Stimulated activated CD8-positive, alpha-beta memory T cell treated with anti-CD3 and anti-CD28 coated beads, Interleukin-7, amount 100 ng/mL, for 48 hours (primary cell): ENCODE measurements at regions not wholly inside any gene's neighbourhood (a gene's known extent, or its start where the extent isn't known, plus 50 kb on each side); places are given as distances from the start of the nearest gene placed in this dataset.

Source experiments
- DNase-seq, 2 donors: peaks; one replicate each; pipeline ENCODE4 v3.0.0-alpha.2; 2020; ENCODE audit warnings: low read depth in 1 of 2; ENCODE audit errors: extremely low read depth in 1 of 2

DNA sequence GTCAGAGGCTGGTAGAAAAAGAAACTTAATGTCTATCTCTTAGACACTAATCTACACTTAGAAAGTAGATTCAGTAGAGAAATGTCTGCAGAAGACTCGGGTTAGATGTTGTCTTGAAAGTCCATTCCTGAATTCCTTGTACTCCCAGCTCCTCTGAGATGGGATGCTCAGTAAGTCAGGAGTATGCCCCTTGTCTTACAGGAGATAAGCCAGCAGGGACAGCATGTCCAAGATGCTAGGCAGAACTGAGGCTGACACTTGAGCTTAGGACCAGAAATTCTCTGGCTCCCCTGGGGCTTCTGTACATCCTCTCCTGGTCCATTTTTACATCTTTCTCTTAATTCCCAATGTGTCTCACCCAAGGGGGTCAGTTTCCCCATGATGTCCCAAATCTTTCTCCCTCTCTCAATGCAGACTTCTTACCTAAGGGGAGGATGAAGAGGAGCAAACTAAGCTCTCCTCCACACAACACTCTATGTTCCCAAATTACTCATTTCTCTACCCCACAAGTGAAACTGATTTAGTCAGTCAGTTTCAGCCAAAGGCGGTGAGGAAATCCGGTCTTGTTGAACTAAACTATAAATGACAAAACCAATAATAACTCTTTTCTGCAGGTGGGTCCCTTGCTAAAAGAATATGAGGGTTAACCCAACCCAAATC, 558.2 kb upstream of the DIPK2B start:
- DNase-seq = no peak

DNA sequence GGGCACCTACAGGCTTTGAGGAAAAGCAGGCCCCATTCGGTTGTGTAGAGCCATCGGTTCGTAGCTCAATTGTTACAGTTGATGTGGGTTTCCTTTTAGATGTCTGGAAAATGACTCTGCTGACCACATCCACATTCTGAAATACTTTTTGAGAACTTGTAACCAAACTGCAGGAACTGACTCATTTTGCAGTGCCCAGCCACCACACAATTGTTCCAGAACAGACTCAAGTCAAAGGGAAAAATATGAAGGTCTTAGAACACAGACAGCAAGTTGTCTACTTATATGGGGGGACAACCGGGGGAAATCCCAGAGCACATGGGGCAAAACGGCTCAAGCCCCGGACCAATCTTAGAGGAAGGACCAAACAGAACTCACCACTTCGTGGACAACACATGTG, 557.6 kb upstream of the DIPK2B start:
- DNase-seq = peak in 1 of 2 donors; percentile 39

DNA sequence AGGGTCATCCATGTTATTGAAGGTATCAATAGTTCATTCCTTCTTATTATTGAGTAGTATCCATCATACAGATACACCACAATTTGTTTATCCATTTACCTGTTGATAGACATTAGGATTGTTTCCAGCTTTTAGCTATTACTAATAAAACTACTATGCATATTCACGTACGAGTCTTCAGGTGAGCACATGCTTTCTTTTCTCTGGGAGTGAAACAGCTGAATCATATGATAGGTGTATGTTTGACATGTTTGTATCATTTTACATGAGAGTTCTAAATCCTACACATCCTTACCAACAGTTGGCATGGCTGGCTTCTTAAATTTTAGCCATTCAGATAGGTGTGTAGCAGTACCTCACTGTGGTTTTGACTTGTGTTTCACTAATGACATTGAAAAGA, 556.6 kb upstream of the DIPK2B start:
- no peak for DNase-seq

DNA sequence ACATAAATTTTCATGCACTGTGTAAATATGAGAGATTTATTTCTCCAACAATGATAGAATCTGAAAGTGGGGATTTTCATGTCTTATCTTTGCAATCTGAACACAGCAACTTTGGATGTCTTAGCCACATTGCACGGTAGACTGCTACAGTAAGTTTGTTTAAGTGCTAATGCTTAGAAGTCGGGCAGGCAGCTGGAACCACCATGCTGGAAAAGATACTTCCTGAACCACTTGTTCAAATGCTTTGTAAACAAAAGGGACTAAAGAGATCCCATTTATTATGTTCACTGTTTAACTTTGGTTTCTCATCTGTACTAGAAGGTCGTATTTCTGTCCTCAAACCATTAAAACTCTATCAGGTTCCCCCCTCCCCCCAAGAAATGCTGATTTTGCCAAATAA, 555.9 kb upstream of the DIPK2B start:
- DNase-seq = no peak

DNA sequence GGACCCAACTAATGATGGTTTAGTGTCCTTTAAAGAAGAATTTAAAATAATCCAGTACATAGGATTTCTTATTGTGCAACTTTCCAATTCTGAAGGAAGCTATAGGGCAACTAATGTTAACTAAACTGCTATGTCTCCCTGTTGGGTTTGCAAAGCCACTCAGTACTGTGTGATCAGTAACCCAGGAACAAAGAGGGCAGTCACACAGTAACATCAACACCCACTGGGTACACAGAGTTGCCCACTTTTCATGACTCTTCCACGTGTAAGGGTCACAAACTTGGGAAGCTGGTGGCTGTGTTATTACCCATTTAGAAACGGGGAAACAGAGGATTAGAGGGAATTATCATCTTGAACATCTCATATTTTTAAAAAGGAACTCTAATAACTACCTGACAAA, 555.0 kb upstream of the DIPK2B start:
- DNase-seq = no peak

DNA sequence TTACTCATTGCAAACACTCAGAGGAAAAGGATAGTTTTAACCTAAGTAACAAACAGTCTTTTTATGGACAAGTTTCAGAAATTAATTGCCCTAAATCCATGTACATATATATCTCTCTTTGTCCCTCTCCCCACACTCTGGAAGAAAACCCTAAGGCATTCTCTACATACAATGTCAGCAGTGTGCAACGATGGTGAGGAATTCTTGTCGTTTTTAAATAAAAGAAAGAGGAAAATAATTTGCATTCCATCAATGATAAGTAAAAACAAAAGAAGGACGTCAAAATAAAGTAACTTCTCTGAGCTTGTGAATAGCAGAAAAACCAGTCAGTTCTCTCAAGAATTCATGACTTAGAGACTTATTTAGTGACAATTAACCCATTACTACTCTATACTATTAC, 550.5 kb upstream of the DIPK2B start:
- DNase-seq = no peak

DNA sequence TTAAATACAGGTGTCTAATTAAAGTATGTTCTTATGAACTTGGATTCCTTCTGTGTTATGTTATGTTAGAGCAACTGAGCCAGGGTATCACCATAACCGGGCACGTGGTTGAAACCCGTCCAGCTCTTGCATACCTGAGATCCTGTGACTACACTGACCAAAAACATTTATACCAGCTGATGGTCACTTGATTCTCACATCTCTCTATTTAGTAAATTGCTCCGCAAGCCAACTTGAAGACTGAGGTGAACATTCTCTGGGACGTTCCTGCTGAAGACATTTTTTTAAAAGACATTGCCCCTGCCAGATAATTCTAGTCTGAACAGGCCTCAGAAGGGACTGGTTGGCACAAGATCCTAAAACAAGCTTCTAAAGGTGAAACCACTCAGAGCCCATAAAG, 550.0 kb upstream of the DIPK2B start:
- no peak for DNase-seq

DNA sequence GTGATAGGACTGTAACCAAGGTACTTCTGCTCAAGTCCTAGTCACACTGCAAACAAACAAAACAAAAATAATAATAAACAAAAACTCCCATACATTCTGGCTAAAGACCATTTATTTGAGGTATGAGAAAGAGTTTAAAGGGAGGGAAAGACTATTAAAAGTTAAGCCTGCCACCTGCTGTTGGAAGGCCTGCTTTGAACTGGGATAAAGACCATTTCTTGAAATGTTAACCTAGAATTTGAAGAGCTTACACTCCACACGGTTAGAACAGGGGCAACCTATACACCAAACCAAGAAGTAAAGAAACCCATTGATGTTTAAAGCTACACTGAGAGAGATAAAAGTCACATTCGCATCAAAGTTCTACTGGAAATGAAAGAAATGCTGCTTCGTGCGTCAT, 548.7 kb upstream of the DIPK2B start:
- DNase-seq = no peak

DNA sequence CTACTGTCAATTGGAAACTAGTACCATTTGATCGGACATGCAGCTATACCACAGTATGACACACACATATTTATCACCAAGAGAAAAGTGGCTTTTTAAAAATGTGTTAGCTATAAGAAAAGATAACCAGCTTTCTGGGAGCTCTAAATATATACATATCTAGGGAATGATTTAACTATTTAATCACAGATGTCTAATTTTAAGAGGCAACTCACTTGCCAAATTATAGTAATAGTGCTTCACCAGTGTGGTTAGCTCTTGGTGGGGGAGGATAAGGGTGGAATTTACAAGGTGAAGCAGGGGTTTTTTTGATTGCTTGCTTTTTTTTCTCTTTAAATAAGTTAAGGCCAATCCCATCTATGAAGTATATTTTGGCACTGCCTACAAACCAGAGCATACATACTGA, 547.7 kb upstream of the DIPK2B start:
- DNase-seq = no peak

DNA sequence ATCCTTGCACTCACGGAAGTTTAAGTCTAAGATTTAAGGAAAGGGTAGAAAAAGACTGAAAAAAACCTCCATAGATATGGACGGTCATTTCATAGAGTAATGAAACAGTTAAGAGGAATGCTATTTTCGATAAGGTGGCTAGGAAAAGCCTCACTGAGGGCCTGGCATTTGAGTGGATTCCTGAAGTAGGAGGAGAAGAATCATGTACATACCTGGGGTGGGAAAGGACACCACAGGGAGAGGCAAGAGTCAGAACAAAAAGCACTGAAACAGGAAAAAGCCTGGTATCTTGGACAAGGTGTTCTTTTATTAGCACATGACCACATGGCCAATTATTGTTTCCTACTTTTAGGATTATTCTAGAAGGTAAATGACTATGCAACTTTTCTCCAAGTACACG, 547.2 kb upstream of the DIPK2B start:
- DNase-seq = no peak

DNA sequence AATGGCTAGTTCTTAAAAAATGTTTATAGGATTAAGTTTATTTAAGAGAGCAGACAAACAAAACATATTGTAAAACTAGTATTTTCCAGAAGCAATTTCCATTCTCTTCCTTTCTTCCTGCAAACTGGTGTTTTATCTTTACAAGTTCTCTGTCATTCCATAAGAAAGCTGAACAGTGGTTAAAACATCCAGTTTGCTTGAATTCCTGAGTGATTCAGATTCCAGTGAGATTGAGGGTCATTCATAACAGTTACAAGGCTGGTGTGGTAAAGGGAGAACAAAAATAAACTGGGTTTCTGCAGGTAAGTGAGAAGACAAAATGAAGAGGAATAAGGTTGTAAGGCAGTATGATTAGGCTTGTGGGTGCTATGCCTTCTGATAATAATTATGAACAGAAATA, 544.8 kb upstream of the DIPK2B start:
- no peak for DNase-seq

DNA sequence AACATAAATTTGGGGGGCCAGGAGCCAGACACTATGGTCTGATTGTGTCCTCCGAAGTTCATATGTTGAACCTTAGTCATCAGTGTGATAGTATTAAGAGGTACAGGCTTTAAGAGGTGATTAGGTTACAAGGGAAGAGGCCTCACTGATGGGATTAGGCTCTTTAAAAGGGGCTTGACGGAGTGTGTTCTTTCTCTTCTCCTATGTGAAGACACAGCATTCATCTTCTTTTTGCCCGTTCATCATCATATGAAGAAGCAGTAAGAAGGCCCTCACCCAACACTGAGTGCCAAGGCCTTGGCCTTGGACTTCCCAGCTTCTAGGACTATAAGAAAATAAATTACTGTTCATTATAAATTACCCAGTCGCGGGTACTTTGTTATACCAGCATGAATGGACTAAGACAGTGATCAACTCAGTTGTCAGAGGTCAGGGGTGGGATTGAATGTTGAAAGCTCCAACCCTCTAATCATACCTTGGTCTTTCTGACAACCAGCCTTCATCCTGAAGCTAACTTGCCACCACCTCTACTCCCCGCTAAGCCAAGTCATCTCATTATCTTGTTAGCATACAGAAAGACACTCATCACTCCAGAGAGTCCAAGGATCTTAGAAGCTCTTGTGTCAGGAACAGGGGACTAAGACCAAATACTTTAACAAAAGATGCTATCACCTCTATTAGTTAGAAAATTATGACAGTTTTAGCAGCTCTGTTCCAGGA, 543.4 kb upstream of the DIPK2B start:
- no peak for DNase-seq

DNA sequence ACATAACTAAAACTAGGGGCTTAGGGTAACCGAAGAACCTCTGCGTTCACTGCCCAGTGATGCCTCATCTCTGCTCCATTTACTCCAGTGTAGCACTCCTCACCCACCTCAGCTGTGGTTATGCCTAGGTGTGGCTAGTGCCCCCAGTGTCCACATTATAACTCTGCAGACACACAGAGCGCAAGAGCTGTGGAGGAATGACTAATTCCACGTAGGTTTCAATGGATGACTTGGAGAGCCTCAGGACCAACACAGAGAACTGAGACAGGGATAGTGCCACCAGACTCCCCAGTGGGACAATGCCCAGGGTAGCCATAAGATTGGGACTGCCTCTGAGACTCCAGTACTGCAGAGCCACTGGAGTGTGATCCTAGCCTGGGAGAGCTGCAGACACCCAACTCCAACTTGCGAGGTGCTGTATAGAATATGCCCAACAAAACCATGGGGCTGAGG, 542.4 kb upstream of the DIPK2B start:
- no peak for DNase-seq

DNA sequence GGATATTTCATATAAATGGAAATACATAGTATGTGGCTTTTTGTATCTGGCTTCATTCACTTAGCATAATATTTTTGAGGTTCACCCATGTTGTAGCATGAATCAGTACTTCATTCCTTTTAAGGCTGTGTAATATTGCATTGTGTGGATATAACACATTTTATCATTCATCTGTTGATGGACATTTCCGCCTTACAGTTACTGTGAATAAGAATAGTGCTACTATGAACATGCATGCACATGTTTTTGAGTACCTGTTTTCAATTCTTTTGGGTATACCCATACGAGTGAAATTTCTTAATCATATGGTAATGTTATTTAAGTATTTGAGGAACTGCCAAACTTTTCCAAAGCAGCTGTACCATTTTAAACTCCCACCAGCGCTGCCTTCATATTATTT, 539.6 kb upstream of the DIPK2B start:
- no peak for DNase-seq

DNA sequence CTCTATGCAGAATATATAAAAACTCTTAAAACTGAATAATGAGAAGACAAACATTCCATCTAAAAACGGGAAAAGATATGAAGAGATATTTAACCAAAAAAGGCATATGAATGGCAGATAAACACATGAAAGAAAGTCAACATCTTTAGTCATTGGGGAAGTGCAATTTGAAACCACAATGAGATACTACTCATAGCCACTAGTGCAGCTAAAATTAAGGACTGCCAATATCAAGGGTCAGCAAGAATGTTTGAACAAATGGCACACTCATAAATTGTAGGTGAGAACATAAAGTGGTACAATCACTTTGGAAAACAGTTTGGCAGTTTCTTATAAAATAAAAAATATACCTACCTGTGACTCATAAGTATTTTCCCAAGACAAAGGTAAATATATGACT, 534.9 kb upstream of the DIPK2B start:
- DNase-seq = no peak

DNA sequence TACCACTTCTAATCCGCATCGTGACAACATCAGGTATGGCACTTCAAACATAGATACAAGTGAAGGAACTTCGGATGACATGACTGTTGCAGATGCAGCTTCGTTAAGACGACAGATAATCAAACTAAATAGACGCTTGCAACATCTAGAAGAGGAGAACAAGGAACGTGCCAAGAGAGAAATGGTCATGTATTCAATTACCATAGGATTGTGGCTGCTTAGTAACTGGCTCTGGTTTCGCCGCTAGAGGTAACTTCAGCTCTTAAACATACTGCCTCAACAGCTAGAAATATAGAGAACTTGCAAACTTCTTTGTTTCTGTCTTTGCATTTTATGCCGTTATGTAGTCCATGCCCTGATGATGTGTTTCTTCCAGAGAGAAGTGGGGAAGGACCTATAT, 530.8 kb upstream of the DIPK2B start:
- no peak for DNase-seq

DNA sequence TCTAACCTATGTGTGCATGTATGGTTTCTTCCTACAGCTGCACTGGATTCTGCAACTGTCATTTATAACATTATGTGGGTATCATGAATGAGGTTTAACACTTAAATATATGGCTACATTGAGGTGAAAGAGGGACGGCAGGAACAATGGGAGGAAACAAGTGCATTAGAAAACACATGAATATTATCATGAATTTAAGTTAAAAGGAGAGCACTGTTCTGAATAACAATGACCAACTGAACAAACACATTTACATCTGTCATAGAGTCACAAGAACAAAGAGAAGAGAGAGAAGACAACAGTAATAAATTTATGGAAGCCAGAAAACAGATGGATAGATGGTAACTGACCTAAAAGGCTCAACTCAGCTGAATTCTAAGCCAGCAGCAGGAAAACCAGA, 527.1 kb upstream of the DIPK2B start:
- DNase-seq = no peak

DNA sequence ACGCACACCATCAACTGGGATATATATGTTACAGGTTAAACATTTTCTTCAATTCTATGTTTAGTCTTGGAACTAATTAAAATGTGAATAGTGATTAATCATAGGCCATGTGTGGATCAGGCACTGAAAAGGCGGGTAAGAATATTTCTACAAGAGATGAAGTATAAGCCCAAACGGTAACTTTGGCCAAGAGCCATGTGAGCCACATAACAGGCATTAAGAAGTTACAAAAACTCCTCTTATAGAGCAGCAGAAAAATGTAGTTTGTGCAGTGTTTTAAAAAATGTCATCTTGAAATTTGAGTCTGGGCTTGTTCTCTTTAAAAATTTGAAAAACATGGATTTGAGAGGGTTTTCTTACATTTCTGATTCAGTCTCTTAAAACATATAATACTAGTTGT, 521.8 kb upstream of the DIPK2B start:
- no peak for DNase-seq

DNA sequence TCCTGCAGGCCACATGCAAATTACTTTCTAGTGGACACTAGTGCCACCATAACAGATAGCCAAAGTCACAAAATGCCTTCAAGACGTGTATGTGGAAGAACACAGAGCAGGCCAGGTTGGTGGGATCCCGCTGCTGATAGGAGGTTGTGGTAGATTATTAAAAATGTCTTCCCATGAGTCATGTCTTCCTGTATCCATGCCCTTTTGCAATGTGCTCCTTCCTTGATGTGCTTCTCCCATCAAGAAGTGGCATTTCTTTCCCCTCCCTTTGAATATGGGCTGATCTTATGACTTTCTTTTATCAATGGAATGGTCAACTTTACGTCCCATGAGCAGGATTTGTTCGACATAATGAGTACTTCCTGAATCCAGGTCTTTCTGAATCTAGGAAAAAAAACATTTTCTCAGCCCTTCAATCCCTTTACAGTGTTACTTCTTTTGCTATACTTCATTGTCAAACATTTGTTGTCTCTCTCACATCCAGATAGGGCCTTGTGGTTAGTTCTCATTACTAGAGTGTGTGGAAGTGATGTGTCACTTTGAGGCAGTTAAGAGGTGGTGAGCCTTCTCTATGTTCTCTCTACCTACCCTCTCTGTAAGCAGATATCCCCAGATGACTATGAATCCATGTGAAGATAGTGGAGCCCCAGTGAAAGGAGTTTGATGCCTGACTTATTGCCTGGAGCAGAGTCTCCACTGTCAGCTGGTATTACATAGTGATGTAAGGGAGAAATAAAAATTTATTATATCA, 519.2 kb upstream of the DIPK2B start:
- DNase-seq = no peak

DNA sequence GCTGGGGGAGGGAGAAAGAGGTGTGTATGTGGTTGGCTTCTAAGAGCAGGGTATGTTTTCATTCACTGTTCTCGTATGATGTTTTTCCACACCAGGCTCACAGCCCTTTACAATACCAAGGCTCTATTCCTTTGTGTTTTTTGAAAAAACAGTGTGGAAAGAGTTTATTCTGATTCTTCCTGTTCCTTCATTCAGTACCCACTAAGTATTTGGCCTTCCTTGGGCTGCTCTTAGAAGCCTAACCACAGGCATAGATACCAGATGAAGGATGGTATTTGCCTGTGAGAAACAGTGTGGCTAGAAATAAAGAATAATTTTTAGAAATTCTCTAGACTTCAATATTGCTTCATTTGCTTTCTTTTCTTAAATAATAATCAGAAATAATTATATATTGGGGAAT, 518.0 kb upstream of the DIPK2B start:
- no peak for DNase-seq

DNA sequence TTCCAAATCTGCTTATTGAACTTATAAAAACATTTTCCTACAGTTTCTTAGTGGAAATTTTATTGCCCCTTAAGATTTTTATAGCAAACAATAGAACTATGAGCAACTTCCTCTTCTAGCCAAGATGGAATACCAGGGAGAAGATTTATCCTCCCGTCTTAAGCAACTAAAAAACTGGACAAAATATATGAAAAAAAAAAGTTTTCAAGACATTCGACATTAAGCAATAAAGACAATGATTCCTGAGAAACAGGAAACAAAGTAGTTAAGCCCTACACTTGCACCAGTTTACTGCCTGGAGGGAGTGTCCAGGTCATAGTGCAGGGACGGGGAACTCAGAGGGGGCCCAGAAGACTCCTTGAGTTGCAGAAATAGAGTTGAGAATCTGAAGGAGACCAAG, 516.1 kb upstream of the DIPK2B start:
- no peak for DNase-seq

DNA sequence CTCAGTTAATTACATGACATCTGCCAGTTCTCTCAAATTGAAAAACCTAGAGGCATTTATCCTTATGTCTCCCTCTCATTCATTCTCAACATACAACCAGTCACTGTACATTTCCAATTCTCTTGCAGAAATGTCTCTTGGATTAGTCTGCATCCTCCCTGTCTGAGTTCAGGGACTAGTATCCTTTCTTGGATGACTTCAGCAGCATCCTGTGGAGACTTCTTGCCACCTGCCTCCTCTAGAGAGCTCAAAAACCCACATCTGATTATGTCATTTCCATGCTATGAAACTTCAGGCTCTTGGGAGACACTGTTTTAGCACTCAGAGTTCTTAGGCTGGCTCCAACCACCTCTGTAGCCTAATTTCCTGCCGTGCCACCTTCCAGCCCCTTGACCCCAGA, 515.1 kb upstream of the DIPK2B start:
- no peak for DNase-seq
